ENCODE measurements at regions not wholly inside any gene's neighbourhood (a gene's known extent, or its start where the extent isn't known, plus 50 kb on each side); places are given as distances from the start of the nearest gene placed in this dataset.

DNA sequence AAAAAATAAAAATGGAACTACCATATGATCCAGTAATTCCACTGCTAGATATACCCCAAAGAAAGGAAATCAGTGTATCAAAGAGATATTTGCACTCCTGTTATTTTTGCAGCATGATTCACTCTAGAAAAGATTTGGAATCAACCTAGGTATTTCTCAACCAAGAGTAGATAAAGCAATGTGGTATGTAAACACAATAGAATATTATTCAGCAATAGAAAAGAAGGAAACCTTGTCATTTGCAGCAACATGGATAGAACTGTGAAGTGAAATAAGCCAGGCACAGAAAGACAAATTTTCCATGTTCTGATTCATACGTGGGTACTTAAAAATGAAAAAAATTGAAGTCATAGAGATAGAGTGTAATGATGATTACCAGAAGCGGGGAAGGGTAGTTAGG, 362.3 kb upstream of the EPHA5 start:
- TF ChIP-seq, protein P1, sequence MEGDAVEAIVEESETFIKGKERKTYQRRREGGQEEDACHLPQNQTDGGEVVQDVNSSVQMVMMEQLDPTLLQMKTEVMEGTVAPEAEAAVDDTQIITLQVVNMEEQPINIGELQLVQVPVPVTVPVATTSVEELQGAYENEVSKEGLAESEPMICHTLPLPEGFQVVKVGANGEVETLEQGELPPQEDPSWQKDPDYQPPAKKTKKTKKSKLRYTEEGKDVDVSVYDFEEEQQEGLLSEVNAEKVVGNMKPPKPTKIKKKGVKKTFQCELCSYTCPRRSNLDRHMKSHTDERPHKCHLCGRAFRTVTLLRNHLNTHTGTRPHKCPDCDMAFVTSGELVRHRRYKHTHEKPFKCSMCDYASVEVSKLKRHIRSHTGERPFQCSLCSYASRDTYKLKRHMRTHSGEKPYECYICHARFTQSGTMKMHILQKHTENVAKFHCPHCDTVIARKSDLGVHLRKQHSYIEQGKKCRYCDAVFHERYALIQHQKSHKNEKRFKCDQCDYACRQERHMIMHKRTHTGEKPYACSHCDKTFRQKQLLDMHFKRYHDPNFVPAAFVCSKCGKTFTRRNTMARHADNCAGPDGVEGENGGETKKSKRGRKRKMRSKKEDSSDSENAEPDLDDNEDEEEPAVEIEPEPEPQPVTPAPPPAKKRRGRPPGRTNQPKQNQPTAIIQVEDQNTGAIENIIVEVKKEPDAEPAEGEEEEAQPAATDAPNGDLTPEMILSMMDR (conservative IDR thresholded peaks at IDR 0.05; ENCODE audit: low read length), result no peak
- no peak for TF ChIP-seq EZH2phosphoT487 (IDR thresholded peaks at IDR 0.05; ENCODE audit: borderline replicate concordance, low read depth, low read length)

Measured in OCI-LY7 (cell line).